GM12878 (cell line): ENCODE measurements at regions not wholly inside any gene's neighbourhood (a gene's known extent, or its start where the extent isn't known, plus 50 kb on each side); places are given as distances from the start of the nearest gene placed in this dataset.

Experiments
- ATAC-seq: fragments of 200-7000 bp; cut with Tn5 transposase; 3 replicates; pipeline ENCODE4 v1.9.1; 2020; ENCODE audit warnings: mild to moderate bottlenecking, moderate library complexity
- BruUV-seq: library from RNA; stranded (reverse); fragments of 400-500 nt; replicated peaks from 2 replicates; lab custom pipeline; 2021; lab: Mats Ljungman, UMichigan
- CTCF ChIA-PET: fragments of 300-600 bp; sonication (Branson Sonifier 250); formaldehyde crosslinking; extraction: SDS; loops from one replicate; lab custom pipeline; 2021; ENCODE audit warnings: inconsistent platforms; lab: Yijun Ruan, JAX
- POLR2A ChIA-PET: fragments of 350-600 bp; formaldehyde crosslinking; extraction: SDS; loops from one replicate; lab custom pipeline; 2021; ENCODE audit warnings: inconsistent platforms; lab: Charles Lee
- RAD21 ChIA-PET: fragments of 300-600 bp; sonication (Branson Sonifier 250); formaldehyde crosslinking; loops from one replicate; lab custom pipeline; 2023; ENCODE audit warnings: antibody characterized with exemption; ENCODE audit not compliant: unreplicated experiment; lab: Charles Lee
- SMC1A ChIA-PET: fragments of 300-600 bp; sonication (Branson Sonifier 250); formaldehyde crosslinking; loops from one replicate; lab custom pipeline; 2023; ENCODE audit not compliant: unreplicated experiment, uncharacterized antibody; lab: Charles Lee
- DNase-seq: peaks from one replicate; pipeline ENCODE4 v3.0.0-alpha.2; 2011; ENCODE audit warnings: low read depth, low spot score
- FAIRE-seq: peaks from 3 replicates; lab custom pipeline; 2011; peaks lifted over from hg19 to GRCh38; lab: Jason Lieb, UNC
- H2AFZ ChIP-seq: 2 replicates; pipeline ENCODE4 v1.6.0; 2011; ENCODE audit warnings: low read depth, low read length, control low read depth; ENCODE audit not compliant: control insufficient read depth
- H3K27ac ChIP-seq: 2 replicates; pipeline ENCODE4 v1.5.1; 2011; ENCODE audit warnings: control low read depth; ENCODE audit not compliant: control insufficient read depth, insufficient read depth
- H3K27me3 ChIP-seq, 2 experiments: replicated peaks in 1 of 2; 2 replicates each; pipeline versions ENCODE4 v1.6.0 to v1.6.1; 2011; ENCODE audit warnings: low read length in 1 of 2; ENCODE audit not compliant: control insufficient read depth in 2 of 2, insufficient read depth in 2 of 2
- H3K36me3 ChIP-seq, 2 experiments: 2 replicates each; pipeline ENCODE4 v1.5.1; 2011; ENCODE audit warnings: low read length in 1 of 2; ENCODE audit not compliant: control insufficient read depth in 2 of 2, insufficient read depth in 2 of 2
- H3K4me1 ChIP-seq: 2 replicates; pipeline ENCODE4 v1.6.1; 2011; ENCODE audit warnings: mild to moderate bottlenecking, low read length, moderate library complexity, mixed read lengths; ENCODE audit not compliant: control insufficient read depth, insufficient read depth
- H3K4me2 ChIP-seq: 2 replicates; pipeline ENCODE4 v1.6.0; 2011; ENCODE audit warnings: control low read depth; ENCODE audit not compliant: control insufficient read depth, insufficient read depth
- H3K4me3 ChIP-seq: fragments of 200-600 bp; sonication (generic); 2 replicates; pipeline ENCODE4 v1.5.1; 2016
- H3K79me2 ChIP-seq: 2 replicates; pipeline ENCODE4 v1.6.0; 2011; ENCODE audit warnings: low read length; ENCODE audit not compliant: control insufficient read depth, insufficient read depth
- H3K9ac ChIP-seq: 2 replicates; pipeline ENCODE4 v1.8.0; 2011; ENCODE audit warnings: low read length, control low read depth, mixed read lengths; ENCODE audit not compliant: control insufficient read depth, insufficient read depth
- H3K9me3 ChIP-seq: replicated peaks from 3 replicates; pipeline ENCODE4 v1.5.1; 2011; ENCODE audit warnings: mild to moderate bottlenecking, low read length; ENCODE audit not compliant: control insufficient read depth, insufficient read depth
- H4K20me1 ChIP-seq: 2 replicates; pipeline ENCODE4 v1.6.0; 2011; ENCODE audit not compliant: control insufficient read depth, insufficient read depth
- BHLHE40 ChIP-seq, 2 experiments: fragments of 450-650 bp in 1 of 2; IDR thresholded peaks; 2 replicates each; pipeline ENCODE4 v1.6.1; 2011 to 2017; ENCODE audit warnings: low read depth in 2 of 2, borderline replicate concordance in 1 of 2, improper control_type of control experiment in 1 of 2, low read length in 1 of 2, mild to moderate bottlenecking in 1 of 2
- CHD4 ChIP-seq: fragments of 200-600 bp; sonication (generic); IDR thresholded peaks from 2 replicates; pipeline ENCODE4 v1.6.1; 2016; ENCODE audit warnings: mild to moderate bottlenecking
- PAX5 ChIP-seq: IDR thresholded peaks from 2 replicates; pipeline ENCODE4 v1.6.1; 2011; ENCODE audit warnings: low read depth, low read length, borderline replicate concordance
- POLR2A ChIP-seq: IDR thresholded peaks from 2 replicates; pipeline ENCODE4 v1.6.1; 2011; ENCODE audit warnings: low read depth, mild to moderate bottlenecking, low read length
- SP1 ChIP-seq: IDR thresholded peaks from one replicate; pipeline ENCODE4 v1.6.1; 2011; ENCODE audit warnings: low read depth, low read length
- TCF7 ChIP-seq: IDR thresholded peaks from 2 replicates; pipeline ENCODE4 v1.6.1; 2014; ENCODE audit warnings: antibody characterized with exemption, borderline replicate concordance
- ZNF207 ChIP-seq: fragments of 450-650 bp; IDR thresholded peaks from 2 replicates; pipeline ENCODE4 v1.6.1; 2014; ENCODE audit warnings: antibody characterized with exemption, mild to moderate bottlenecking, borderline replicate concordance
- WGBS: methylation state at CpG from one replicate; pipeline ENCODE4 v1.1.6; 2016; ENCODE audit warnings: low lambda C conversion rate; ENCODE audit not compliant: insufficient replicate concordance, insufficient coverage; ENCODE audit errors: missing lambda C conversion rate; 5-methylcytosine and 5-hydroxymethylcytosine counted together
- in situ Hi-C: fragments of 300-500 bp; cut with MboI; formaldehyde crosslinking; loops from 9 replicates; pipeline ENCODE4 v1.14.3; 2018; ENCODE audit warnings: mixed read lengths
- intact Hi-C: fragments of 100-400 bp; cut with micrococcal nuclease; formaldehyde crosslinking; loops from one replicate; pipeline ENCODE4 v1.14.2; 2022; ENCODE audit not compliant: unreplicated experiment
- TF ChIP-seq, protein P1 (sequence below): IDR thresholded peaks from 2 replicates; pipeline ENCODE4 v1.6.1; 2011; ENCODE audit warnings: low read depth, low read length, improper control_type of control experiment, borderline replicate concordance
- TF ChIP-seq, protein P2 (sequence below): fragments of 450-650 bp; IDR thresholded peaks from 2 replicates; pipeline ENCODE4 v1.6.1; 2016; ENCODE audit warnings: mild to moderate bottlenecking
- TF ChIP-seq, protein P3 (sequence below): fragments of 450-650 bp; IDR thresholded peaks from 2 replicates; pipeline ENCODE4 v1.6.1; 2017; ENCODE audit warnings: mild to moderate bottlenecking
- TF ChIP-seq, protein P4 (sequence below): IDR thresholded peaks from 2 replicates; pipeline ENCODE4 v1.6.1; 2011; ENCODE audit warnings: borderline replicate concordance, low read depth, mild to moderate bottlenecking, moderate library complexity, mixed read lengths, low read length; ENCODE audit not compliant: insufficient read depth; ENCODE audit errors: extremely low read length

DNA sequence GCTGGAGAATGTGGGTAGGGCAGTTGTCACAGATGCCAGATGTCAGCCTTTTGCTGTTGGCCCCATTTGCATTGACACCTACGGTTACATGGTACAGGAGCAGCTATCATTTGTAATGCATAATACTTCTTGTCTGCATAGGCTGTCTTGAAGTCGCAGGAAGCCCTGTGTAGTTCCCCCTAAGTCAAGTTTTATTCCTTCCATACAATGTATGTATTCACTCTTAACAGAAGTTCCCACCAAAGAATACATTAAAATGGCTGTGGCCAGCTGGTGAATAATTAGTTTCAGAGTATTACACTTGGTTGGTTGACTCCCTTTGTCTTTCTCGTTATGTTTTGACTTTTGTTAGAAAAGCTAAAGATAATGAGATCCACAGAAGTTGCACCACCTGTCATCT, 1169.0 kb downstream of the REEP3 start:
- intact Hi-C loops: no loop called here

More for the DNA sequence above, 1169.0 kb downstream of the REEP3 start:
- no peak overlapping the region for H3K4me2 ChIP-seq
- ATAC-seq: no peak; the same call in 2 of the 3 replicates
- ChIA-PET CTCF (no interaction called here), SMC1A (no interaction called here), RAD21 (no interaction called here), POLR2A (no interaction called here)
- H3K4me3 ChIP-seq: no peak overlapping the region
- H3K9ac ChIP-seq: no peak overlapping the region
- no peak overlapping the region for H3K27ac ChIP-seq
- no peaks in the 10 kb centered on the region for H3K27me3 ChIP-seq
- no peaks in the 10 kb centered on the region for H3K9me3 ChIP-seq
- no peak overlapping the region for H2AFZ ChIP-seq
- WGBS: 9% methylated on average over 3 of the region's 3 CpGs
- no peaks in the 10 kb centered on the region for H3K79me2 ChIP-seq
- in situ Hi-C loops: no loop called here
- H4K20me1 ChIP-seq: no peaks in the 10 kb centered on the region
- no peaks in the 10 kb centered on the region for H3K4me1 ChIP-seq
- no TSS peak for BruUV-seq
- FAIRE-seq: no peak
- no peak for DNase-seq
- TF ChIP-seq ZNF207 (no peak), BHLHE40 (IDR thresholded peaks at IDR 0.05; ENCODE audit: borderline replicate concordance in 1 of 2, low read depth in 2 of 2, low read length in 1 of 2) (no peak), CHD4 (no peak), SP1 (no peak), TCF7 (no peak), PAX5 (no peak), POLR2A (no peak)
- TF ChIP-seq, protein P1, sequence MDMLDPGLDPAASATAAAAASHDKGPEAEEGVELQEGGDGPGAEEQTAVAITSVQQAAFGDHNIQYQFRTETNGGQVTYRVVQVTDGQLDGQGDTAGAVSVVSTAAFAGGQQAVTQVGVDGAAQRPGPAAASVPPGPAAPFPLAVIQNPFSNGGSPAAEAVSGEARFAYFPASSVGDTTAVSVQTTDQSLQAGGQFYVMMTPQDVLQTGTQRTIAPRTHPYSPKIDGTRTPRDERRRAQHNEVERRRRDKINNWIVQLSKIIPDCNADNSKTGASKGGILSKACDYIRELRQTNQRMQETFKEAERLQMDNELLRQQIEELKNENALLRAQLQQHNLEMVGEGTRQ: no peak
- TF ChIP-seq, protein P2, sequence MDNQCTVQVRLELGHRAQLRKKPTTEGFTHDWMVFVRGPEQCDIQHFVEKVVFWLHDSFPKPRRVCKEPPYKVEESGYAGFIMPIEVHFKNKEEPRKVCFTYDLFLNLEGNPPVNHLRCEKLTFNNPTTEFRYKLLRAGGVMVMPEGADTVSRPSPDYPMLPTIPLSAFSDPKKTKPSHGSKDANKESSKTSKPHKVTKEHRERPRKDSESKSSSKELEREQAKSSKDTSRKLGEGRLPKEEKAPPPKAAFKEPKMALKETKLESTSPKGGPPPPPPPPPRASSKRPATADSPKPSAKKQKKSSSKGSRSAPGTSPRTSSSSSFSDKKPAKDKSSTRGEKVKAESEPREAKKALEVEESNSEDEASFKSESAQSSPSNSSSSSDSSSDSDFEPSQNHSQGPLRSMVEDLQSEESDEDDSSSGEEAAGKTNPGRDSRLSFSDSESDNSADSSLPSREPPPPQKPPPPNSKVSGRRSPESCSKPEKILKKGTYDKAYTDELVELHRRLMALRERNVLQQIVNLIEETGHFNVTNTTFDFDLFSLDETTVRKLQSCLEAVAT: no peak
- TF ChIP-seq, protein P3, sequence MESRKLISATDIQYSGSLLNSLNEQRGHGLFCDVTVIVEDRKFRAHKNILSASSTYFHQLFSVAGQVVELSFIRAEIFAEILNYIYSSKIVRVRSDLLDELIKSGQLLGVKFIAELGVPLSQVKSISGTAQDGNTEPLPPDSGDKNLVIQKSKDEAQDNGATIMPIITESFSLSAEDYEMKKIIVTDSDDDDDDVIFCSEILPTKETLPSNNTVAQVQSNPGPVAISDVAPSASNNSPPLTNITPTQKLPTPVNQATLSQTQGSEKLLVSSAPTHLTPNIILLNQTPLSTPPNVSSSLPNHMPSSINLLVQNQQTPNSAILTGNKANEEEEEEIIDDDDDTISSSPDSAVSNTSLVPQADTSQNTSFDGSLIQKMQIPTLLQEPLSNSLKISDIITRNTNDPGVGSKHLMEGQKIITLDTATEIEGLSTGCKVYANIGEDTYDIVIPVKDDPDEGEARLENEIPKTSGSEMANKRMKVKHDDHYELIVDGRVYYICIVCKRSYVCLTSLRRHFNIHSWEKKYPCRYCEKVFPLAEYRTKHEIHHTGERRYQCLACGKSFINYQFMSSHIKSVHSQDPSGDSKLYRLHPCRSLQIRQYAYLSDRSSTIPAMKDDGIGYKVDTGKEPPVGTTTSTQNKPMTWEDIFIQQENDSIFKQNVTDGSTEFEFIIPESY: no peak
- TF ChIP-seq, protein P4, sequence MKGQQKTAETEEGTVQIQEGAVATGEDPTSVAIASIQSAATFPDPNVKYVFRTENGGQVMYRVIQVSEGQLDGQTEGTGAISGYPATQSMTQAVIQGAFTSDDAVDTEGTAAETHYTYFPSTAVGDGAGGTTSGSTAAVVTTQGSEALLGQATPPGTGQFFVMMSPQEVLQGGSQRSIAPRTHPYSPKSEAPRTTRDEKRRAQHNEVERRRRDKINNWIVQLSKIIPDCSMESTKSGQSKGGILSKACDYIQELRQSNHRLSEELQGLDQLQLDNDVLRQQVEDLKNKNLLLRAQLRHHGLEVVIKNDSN: no peak
- TF ChIP-seq, all 136 proteins: peak for 0
- H3K36me3 ChIP-seq: no peaks in the 10 kb centered on the region
